Testis (tissue), 2 donors: ENCODE measurements at regions not wholly inside any gene's neighbourhood (a gene's known extent, or its start where the extent isn't known, plus 50 kb on each side); places are given as distances from the start of the nearest gene placed in this dataset.

ENCODE experiments used
- CTCF ChIP-seq, 3 experiments: fragments of 450-650 bp in 2 of 3; fragments of 200-600 bp in 1 of 3; sonication (generic) in 1 of 3; IDR thresholded peaks; one replicate each; pipeline ENCODE4 v1.5.1; 2016 to 2019; ENCODE audit warnings: antibody characterized with exemption in 3 of 3, mild to moderate bottlenecking in 2 of 3, moderate library complexity in 1 of 3
- POLR2A ChIP-seq: fragments of 450-650 bp; IDR thresholded peaks from one replicate; pipeline ENCODE4 v1.6.1; 2017; ENCODE audit warnings: antibody characterized with exemption, mild to moderate bottlenecking, moderate library complexity

GRCh38 chr3:110790631-110791030, 281.0 kb upstream of the NECTIN3 start:
- no peak for TF ChIP-seq CTCF (IDR thresholded peaks at IDR 0.05)
- no peak for TF ChIP-seq POLR2A
